Prostate gland (tissue), 2 donors: ENCODE measurements at regions not wholly inside any gene's neighbourhood (a gene's known extent, or its start where the extent isn't known, plus 50 kb on each side); places are given as distances from the start of the nearest gene placed in this dataset.

Experiments
- POLR2A ChIP-seq: fragments of 450-650 bp; IDR thresholded peaks from one replicate; pipeline ENCODE4 v1.6.1; 2016; ENCODE audit warnings: antibody characterized with exemption, mild to moderate bottlenecking
- POLR2AphosphoS5 ChIP-seq: sonication (generic); formaldehyde crosslinking; IDR thresholded peaks from one replicate; pipeline ENCODE4 v1.6.1; 2017; ENCODE audit warnings: antibody characterized with exemption
- TF ChIP-seq, protein P1 (sequence below), 4 experiments: fragments of 200-600 bp in 2 of 4; fragments of 450-650 bp in 2 of 4; sonication (generic) in 2 of 4; IDR thresholded peaks; 1 replicate in 3 of 4; 2 replicates in 1 of 4; pipeline ENCODE4 v1.5.1; 2016 to 2019; ENCODE audit warnings: antibody characterized with exemption in 4 of 4, mild to moderate bottlenecking in 2 of 4, moderate library complexity in 2 of 4

DNA sequence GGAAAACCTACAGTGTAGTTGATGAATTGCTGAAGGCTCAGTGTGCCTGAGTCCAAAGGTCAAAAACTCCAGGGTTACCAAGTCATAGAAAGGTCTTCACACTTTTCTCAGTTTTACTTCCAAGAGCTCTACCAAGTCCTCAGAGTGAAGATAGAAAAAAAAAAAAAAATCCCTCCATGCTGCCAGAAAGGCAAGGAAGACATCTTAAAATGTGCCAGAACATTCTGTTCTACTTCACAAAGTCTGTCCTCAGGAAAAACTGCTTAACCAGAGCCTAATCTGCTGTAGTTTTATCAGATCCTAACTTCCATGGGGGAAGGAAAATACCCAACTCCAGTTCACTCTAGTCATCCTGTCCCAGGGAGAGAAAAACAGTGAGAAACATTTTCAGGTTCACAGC lies 175.6 kb upstream of the CDH11 start:
- TF ChIP-seq POLR2A = no peak
- TF ChIP-seq, protein P1, sequence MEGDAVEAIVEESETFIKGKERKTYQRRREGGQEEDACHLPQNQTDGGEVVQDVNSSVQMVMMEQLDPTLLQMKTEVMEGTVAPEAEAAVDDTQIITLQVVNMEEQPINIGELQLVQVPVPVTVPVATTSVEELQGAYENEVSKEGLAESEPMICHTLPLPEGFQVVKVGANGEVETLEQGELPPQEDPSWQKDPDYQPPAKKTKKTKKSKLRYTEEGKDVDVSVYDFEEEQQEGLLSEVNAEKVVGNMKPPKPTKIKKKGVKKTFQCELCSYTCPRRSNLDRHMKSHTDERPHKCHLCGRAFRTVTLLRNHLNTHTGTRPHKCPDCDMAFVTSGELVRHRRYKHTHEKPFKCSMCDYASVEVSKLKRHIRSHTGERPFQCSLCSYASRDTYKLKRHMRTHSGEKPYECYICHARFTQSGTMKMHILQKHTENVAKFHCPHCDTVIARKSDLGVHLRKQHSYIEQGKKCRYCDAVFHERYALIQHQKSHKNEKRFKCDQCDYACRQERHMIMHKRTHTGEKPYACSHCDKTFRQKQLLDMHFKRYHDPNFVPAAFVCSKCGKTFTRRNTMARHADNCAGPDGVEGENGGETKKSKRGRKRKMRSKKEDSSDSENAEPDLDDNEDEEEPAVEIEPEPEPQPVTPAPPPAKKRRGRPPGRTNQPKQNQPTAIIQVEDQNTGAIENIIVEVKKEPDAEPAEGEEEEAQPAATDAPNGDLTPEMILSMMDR (IDR thresholded peaks at IDR 0.05) = no peak
- no peak for TF ChIP-seq POLR2AphosphoS5
